Ishikawa (cell line): ENCODE measurements at regions not wholly inside any gene's neighbourhood (a gene's known extent, or its start where the extent isn't known, plus 50 kb on each side); places are given as distances from the start of the nearest gene placed in this dataset.

Experiments used
- CEBPB ChIP-seq: IDR thresholded peaks from 2 replicates; pipeline ENCODE4 v1.6.1; 2012
- CREB1 ChIP-seq: IDR thresholded peaks from 2 replicates; pipeline ENCODE4 v1.6.1; 2012; ENCODE audit warnings: low read depth
- EGR1 ChIP-seq: IDR thresholded peaks from 2 replicates; pipeline ENCODE4 v1.6.1; 2012
- EP300 ChIP-seq: IDR thresholded peaks from 2 replicates; pipeline ENCODE4 v1.6.1; 2012; ENCODE audit warnings: borderline replicate concordance
- FOXM1 ChIP-seq: IDR thresholded peaks from 2 replicates; pipeline ENCODE4 v1.6.1; 2012; ENCODE audit warnings: low read depth, borderline replicate concordance
- MAX ChIP-seq: IDR thresholded peaks from 2 replicates; pipeline ENCODE4 v1.6.1; 2012
- NFIC ChIP-seq: IDR thresholded peaks from 2 replicates; pipeline ENCODE4 v1.6.1; 2012
- RAD21 ChIP-seq: IDR thresholded peaks from 2 replicates; pipeline ENCODE4 v1.6.1; 2012; ENCODE audit warnings: low read depth
- REST ChIP-seq: IDR thresholded peaks from 2 replicates; pipeline ENCODE4 v1.6.1; 2012; ENCODE audit warnings: low read depth, mild to moderate bottlenecking
- TAF1 ChIP-seq: IDR thresholded peaks from 2 replicates; pipeline ENCODE4 v1.6.1; 2012; ENCODE audit warnings: low read depth, mild to moderate bottlenecking
- TCF12 ChIP-seq: IDR thresholded peaks from 2 replicates; pipeline ENCODE4 v1.6.1; 2012; ENCODE audit warnings: low read depth
- TEAD4 ChIP-seq: IDR thresholded peaks from 2 replicates; pipeline ENCODE4 v1.6.1; 2012
- USF1 ChIP-seq: IDR thresholded peaks from 2 replicates; pipeline ENCODE4 v1.6.1; 2012
- YY1 ChIP-seq: IDR thresholded peaks from 2 replicates; pipeline ENCODE4 v1.6.1; 2012; ENCODE audit warnings: low read depth
- ZBTB7A ChIP-seq: IDR thresholded peaks from 2 replicates; pipeline ENCODE4 v1.6.1; 2012; ENCODE audit warnings: low read depth

GRCh38 chr5:97737608-97738007 is 554.6 kb upstream of the RIOK2 start:
- TF ChIP-seq NFIC (no peak), TCF12 (no peak), TAF1 (no peak), REST (no peak), FOXM1 (no peak), YY1 (no peak), TEAD4 (no peak), ZBTB7A (no peak), MAX (no peak), CEBPB (no peak), EGR1 (no peak), USF1 (no peak)

- TF ChIP-seq RAD21 (no peak), EGR1 (no peak), NFIC (no peak), TEAD4 (no peak), TCF12 (no peak), MAX (no peak), CREB1 (no peak), TAF1 (no peak), YY1 (no peak), CEBPB (no peak), REST (no peak), EP300 (no peak), ZBTB7A (no peak), USF1 (no peak), FOXM1 (no peak)
These were observed 562.8 kb upstream of the RIOK2 start for GRCh38 chr5:97745817-97746216.

- TF ChIP-seq NFIC = no peak
These were observed 567.5 kb upstream of the RIOK2 start for GRCh38 chr5:97750576-97750975.

- TF ChIP-seq USF1 = no peak
These were observed 568.5 kb upstream of the RIOK2 start for GRCh38 chr5:97751540-97751939.

- TF ChIP-seq TEAD4 (no peak), TCF12 (no peak), USF1 (no peak), EGR1 (no peak), REST (no peak)
These were observed 569.8 kb upstream of the RIOK2 start for GRCh38 chr5:97752871-97753270.
